Spleen (tissue), 11 donors: ENCODE measurements at regions not wholly inside any gene's neighbourhood (a gene's known extent, or its start where the extent isn't known, plus 50 kb on each side); places are given as distances from the start of the nearest gene placed in this dataset.

Experiments
- DNase-seq: peaks from one replicate; pipeline ENCODE4 v3.0.0-alpha.2; 2020
- H3K27ac ChIP-seq, 8 donors: fragments of 200-600 bp; sonication (generic) in 7 of 8; 1 replicate in 4 of 8; 2 replicates in 4 of 8; pipeline versions ENCODE4 v1.5.0 to v1.8.0; 2016 to 2021; ENCODE audit warnings: inconsistent platforms in 4 of 8, mild to moderate bottlenecking in 4 of 8, moderate library complexity in 1 of 8
- H3K27me3 ChIP-seq, 7 donors: fragments of 200-600 bp; sonication (generic) in 6 of 7; replicated peaks in 1 of 7; 1 replicate in 4 of 7; 2 replicates in 3 of 7; pipeline versions ENCODE4 v1.5.0 to v1.8.0; 2016 to 2021; ENCODE audit warnings: inconsistent platforms in 3 of 7, mild to moderate bottlenecking in 1 of 7
- H3K36me3 ChIP-seq, 6 donors: fragments of 200-600 bp; sonication (generic) in 5 of 6; 1 replicate in 4 of 6; 2 replicates in 2 of 6; pipeline versions ENCODE4 v1.5.0 to v1.8.0; 2016 to 2021; ENCODE audit warnings: inconsistent platforms in 2 of 6
- H3K4me1 ChIP-seq, 6 donors: fragments of 200-600 bp; sonication (generic) in 5 of 6; 1 replicate in 3 of 6; 2 replicates in 3 of 6; pipeline versions ENCODE4 v1.5.0 to v1.8.0; 2016 to 2021; ENCODE audit warnings: inconsistent platforms in 3 of 6
- H3K4me3 ChIP-seq, 8 donors: fragments of 200-600 bp; sonication (generic) in 7 of 8; 1 replicate in 4 of 8; 2 replicates in 4 of 8; pipeline versions ENCODE4 v1.5.0 to v1.8.0; 2016 to 2021; ENCODE audit warnings: inconsistent platforms in 4 of 8, mild to moderate bottlenecking in 4 of 8, moderate library complexity in 2 of 8
- H3K9me3 ChIP-seq, 8 donors: fragments of 200-600 bp; sonication (generic) in 7 of 8; 1 replicate in 4 of 8; 2 replicates in 4 of 8; pipeline versions ENCODE4 v1.5.0 to v1.8.0; 2016 to 2021; ENCODE audit warnings: inconsistent platforms in 4 of 8
- POLR2A ChIP-seq, 3 donors: fragments of 450-650 bp; IDR thresholded peaks; one replicate each; pipeline ENCODE4 v1.5.1; 2017; ENCODE audit warnings: antibody characterized with exemption in 3 of 3, mild to moderate bottlenecking in 1 of 3
- POLR2AphosphoS5 ChIP-seq, 3 donors: sonication (generic); formaldehyde crosslinking; IDR thresholded peaks; one replicate each; pipeline ENCODE4 v1.5.1; 2017; ENCODE audit warnings: antibody characterized with exemption in 3 of 3
- WGBS, 5 donors: extraction: QIAGEN DNeasy Blood & Tissue Kit in 3 of 5; methylation state at CpG; one replicate each; pipeline versions ENCODE4 v1.1.5 to v1.1.7; 2013 to 2018; 5-methylcytosine and 5-hydroxymethylcytosine counted together
- intact Hi-C: fragments of 100-400 bp; cut with DNase I; formaldehyde crosslinking; loops from one replicate; pipeline ENCODE4 v1.15.0; 2023; ENCODE audit warnings: low total_unique reads
- TF ChIP-seq, protein P1 (sequence below), 11 experiments: fragments of 200-600 bp in 7 of 11; fragments of 450-650 bp in 4 of 11; sonication (generic) in 4 of 11; IDR thresholded peaks in 8 of 11; conservative IDR thresholded peaks in 3 of 11; 1 replicate in 7 of 11; 2 replicates in 4 of 11; pipeline versions ENCODE4 v1.4.0 to v1.8.0; 2016 to 2021; ENCODE audit warnings: antibody characterized with exemption in 11 of 11, inconsistent platforms in 4 of 11, mild to moderate bottlenecking in 1 of 11
- donor health status: healthy with polysubstance abuse.
- donor health status: DM: no; HTN: no; CAD: no; lungs with moderate emphysema.
- donor health status: DM: no; HTN: no; CAD: no.
- donor health status: Bipolar disorder and iron deficiency.
- donor health status: healthy.
- donor health status: DM: no; HTN: no; CAD: no.
- donor health status: DM: yes; HTN: yes; CAD: no.

DNA sequence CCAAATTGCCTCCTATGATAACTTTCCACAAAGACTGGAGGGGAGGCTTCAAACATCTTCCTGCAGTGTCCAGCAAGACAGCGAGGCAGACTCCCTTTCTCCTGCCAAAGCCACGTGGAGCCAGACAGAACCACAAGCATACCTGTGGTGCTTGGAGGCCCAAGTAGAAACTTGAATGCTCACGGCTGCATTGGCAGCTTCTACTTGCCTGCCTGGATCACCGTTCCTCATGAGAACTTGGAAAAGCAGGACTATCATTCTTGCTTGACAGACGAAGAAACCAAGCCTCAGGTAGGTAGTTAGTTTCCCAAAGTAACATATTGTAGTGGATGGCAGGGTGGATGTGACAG, 216.3 kb upstream of the SFRP2 start:
- no peaks in the 10 kb centered on the region for H3K9me3 ChIP-seq
- no peak overlapping the region for H3K27ac ChIP-seq
- no peaks in the 10 kb centered on the region for H3K27me3 ChIP-seq
- DNase-seq = no peak
- H3K4me1 ChIP-seq = no peaks in the 10 kb centered on the region
- no peaks in the 10 kb centered on the region for H3K36me3 ChIP-seq
- 81 to 88% (median 84%) methylated on average over 5 of the region's 5 CpGs for WGBS, 5 donors
- no peak for TF ChIP-seq POLR2AphosphoS5 (IDR thresholded peaks at IDR 0.05)
- TF ChIP-seq, protein P1, sequence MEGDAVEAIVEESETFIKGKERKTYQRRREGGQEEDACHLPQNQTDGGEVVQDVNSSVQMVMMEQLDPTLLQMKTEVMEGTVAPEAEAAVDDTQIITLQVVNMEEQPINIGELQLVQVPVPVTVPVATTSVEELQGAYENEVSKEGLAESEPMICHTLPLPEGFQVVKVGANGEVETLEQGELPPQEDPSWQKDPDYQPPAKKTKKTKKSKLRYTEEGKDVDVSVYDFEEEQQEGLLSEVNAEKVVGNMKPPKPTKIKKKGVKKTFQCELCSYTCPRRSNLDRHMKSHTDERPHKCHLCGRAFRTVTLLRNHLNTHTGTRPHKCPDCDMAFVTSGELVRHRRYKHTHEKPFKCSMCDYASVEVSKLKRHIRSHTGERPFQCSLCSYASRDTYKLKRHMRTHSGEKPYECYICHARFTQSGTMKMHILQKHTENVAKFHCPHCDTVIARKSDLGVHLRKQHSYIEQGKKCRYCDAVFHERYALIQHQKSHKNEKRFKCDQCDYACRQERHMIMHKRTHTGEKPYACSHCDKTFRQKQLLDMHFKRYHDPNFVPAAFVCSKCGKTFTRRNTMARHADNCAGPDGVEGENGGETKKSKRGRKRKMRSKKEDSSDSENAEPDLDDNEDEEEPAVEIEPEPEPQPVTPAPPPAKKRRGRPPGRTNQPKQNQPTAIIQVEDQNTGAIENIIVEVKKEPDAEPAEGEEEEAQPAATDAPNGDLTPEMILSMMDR (IDR thresholded peaks at IDR 0.05 in 8 of 11, conservative IDR thresholded peaks at IDR 0.05 in 3 of 11) = no peak
- no peak for TF ChIP-seq POLR2A (IDR thresholded peaks at IDR 0.05)
- intact Hi-C loops = no loop called here
- no peak overlapping the region for H3K4me3 ChIP-seq

DNA sequence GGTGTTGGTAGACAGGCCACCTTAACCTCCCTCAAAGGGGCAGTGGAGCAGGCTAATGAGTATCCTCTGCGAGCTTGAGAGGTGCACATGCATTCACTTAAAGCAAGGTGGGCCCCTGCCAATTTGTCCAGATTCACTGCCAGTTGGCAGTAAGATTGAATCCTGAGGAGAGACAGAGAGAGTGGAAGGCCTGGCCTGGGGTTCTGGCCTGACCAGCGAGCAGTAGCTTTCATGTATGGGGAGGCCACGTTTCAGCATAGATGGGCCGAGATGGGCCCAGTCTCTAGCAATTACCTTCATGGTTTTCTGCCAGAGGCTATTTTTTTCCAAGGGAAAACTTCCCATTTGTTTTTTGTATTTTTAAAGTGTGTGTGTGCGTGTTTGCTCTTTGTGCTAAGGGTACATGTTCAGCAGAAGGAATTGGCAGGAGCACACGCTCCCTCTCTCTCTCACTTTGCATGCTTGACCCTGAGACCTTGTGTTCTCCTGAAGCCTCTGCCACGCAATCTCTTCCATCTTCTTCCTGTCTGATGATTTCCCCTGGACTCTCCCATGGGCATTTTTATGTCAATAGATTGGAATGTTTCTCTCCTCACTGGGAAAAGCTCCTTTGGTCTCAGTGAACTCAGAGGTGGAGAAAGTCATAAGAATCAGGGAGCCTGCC, 215.8 kb upstream of the SFRP2 start:
- Histone ChIP-seq H3K9me3 (no peaks in the 10 kb centered on the region), H3K27me3 (no peaks in the 10 kb centered on the region), H3K4me1 (no peaks in the 10 kb centered on the region), H3K36me3 (no peaks in the 10 kb centered on the region), H3K4me3 (no peak overlapping the region), H3K27ac (no peak overlapping the region)
- peak; percentile 54 for DNase-seq
- TF ChIP-seq POLR2A (IDR thresholded peaks at IDR 0.05) = no peak
- TF ChIP-seq, protein P1 (IDR thresholded peaks at IDR 0.05 in 8 of 11, conservative IDR thresholded peaks at IDR 0.05 in 3 of 11) = no peak
- TF ChIP-seq POLR2AphosphoS5 (IDR thresholded peaks at IDR 0.05) = no peak
- 64 to 88% (median 72%) methylated on average over 7 of the region's 7 CpGs for WGBS, 5 donors
- intact Hi-C loops = no loop called here

DNA sequence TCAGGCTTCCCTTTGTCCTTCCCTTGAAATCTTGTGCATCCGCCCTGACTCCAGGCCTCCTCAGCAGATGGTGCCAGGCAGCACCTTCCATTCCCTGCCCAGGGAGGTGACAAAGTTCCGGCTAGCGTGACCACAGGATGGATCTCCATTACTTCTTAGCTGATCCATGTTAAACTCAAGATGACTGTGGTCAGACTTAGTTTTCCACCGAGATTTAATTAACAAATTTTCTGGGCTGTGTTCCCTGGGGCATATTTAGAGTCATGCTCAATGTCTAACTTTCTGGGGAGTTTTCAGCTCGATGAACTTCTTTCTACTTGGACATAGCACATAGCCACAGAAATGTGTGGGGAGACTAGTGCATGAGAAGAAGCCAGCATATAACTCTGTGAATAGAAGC, 215.1 kb upstream of the SFRP2 start:
- H3K36me3 ChIP-seq = no peaks in the 10 kb centered on the region
- H3K4me1 ChIP-seq = no peaks in the 10 kb centered on the region

DNA sequence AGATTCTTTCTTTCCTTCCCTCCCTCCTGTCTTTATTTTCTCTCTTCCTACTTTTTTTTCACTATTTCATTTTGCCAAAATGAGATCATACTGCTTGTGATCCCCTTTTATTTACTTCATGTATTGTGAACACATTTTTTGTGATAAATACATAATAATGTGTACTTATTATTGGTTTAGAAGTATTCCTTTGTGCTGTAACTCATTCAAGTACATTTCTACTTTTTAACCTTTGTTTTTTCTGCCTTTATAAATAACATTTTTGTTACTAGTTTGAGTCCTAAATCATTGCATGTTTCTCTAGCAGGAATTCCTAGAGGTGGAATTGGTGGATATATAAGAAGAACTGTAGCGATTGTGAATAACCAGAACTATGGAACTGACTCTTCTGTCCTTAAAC, 214.5 kb upstream of the SFRP2 start:
- no peaks in the 10 kb centered on the region for H3K9me3 ChIP-seq
- no peak overlapping the region for H3K27ac ChIP-seq
- no peaks in the 10 kb centered on the region for H3K36me3 ChIP-seq
- no peak overlapping the region for H3K4me3 ChIP-seq
- intact Hi-C loops = no loop called here
- WGBS, 5 donors = 86 to 100% (median 96%) methylated on average over 1 of the region's 1 CpG
- no peaks in the 10 kb centered on the region for H3K4me1 ChIP-seq
- TF ChIP-seq POLR2A (IDR thresholded peaks at IDR 0.05) (no peak), POLR2AphosphoS5 (IDR thresholded peaks at IDR 0.05) (no peak)
- TF ChIP-seq, protein P1 (IDR thresholded peaks at IDR 0.05 in 8 of 11, conservative IDR thresholded peaks at IDR 0.05 in 3 of 11) = no peak
- no peak for DNase-seq
- peaks cover 0 to 5% (median 0%) of the 10 kb centered on the region in 7 donors for H3K27me3 ChIP-seq

More for the DNA sequence above, 215.1 kb upstream of the SFRP2 start:
- peaks cover 0 to 5% (median 0%) of the 10 kb centered on the region in 7 donors for H3K27me3 ChIP-seq
- no peaks in the 10 kb centered on the region for H3K9me3 ChIP-seq
- H3K4me3 ChIP-seq = no peak overlapping the region
- intact Hi-C loops = no loop called here
- 69 to 90% (median 87%) methylated on average over 5 of the region's 5 CpGs for WGBS, 5 donors
- TF ChIP-seq POLR2A (IDR thresholded peaks at IDR 0.05) = no peak
- TF ChIP-seq POLR2AphosphoS5 (IDR thresholded peaks at IDR 0.05) = no peak
- TF ChIP-seq, protein P1 (IDR thresholded peaks at IDR 0.05 in 8 of 11, conservative IDR thresholded peaks at IDR 0.05 in 3 of 11) = no peak
- H3K27ac ChIP-seq = no peak overlapping the region
- DNase-seq = no peak
